Fibroblast of pulmonary artery (primary cell): ENCODE measurements at regions not wholly inside any gene's neighbourhood (a gene's known extent, or its start where the extent isn't known, plus 50 kb on each side); places are given as distances from the start of the nearest gene placed in this dataset.
A peak's percentile ranks its signal among the peaks of the same experiment; 100 is the strongest.
"Not testable (repeated sequence)": the region's sequence is repeated elsewhere in the genome, so short reads cannot be mapped to it uniquely, and the experiment has no call there.

ENCODE experiments used
- DNase-seq: peaks from one replicate; pipeline ENCODE4 v3.0.0-alpha.2; 2010; ENCODE audit warnings: low read depth
- H3K4me3 ChIP-seq: replicated peaks from 2 replicates; pipeline ENCODE4 v1.5.1; 2011; ENCODE audit warnings: low read depth, mild to moderate bottlenecking, control low read depth, low read length, moderate library complexity
- CTCF ChIP-seq: IDR thresholded peaks from 2 replicates; pipeline ENCODE4 v1.5.1; 2011; ENCODE audit warnings: mild to moderate bottlenecking, control low read depth, low read length, inconsistent platforms; ENCODE audit errors: missing control alignments

- H3K4me3 ChIP-seq, result no peak overlapping the region
- TF ChIP-seq CTCF, result no peak
- DNase-seq, result no peak
Observed at GRCh38 chr4:72895408-72895807, 174.1 kb downstream of the COX18 start.

GRCh38 chr4:72893354-72894066 lies 176.0 kb downstream of the COX18 start:
- no peak overlapping the region for H3K4me3 ChIP-seq
- TF ChIP-seq CTCF, result no peak

GRCh38 chr4:72888331-72888730 lies 181.2 kb downstream of the COX18 start:
- TF ChIP-seq CTCF, result no peak
- H3K4me3 ChIP-seq, result no peak overlapping the region
- DNase-seq, result no peak

More at GRCh38 chr4:72893354-72894066, 176.0 kb downstream of the COX18 start:
- DNase-seq, result no peak

- TF ChIP-seq CTCF, result no peak
- H3K4me3 ChIP-seq, result no peak overlapping the region
- DNase-seq, result no peak
Observed at GRCh38 chr4:72887152-72887551, 182.4 kb downstream of the COX18 start.

GRCh38 chr4:72886602-72887001 lies 182.9 kb downstream of the COX18 start:
- peak; percentile 33 for DNase-seq
- no peak overlapping the region for H3K4me3 ChIP-seq
- TF ChIP-seq CTCF, result peak; percentile 52

GRCh38 chr4:72884225-72884624 lies 185.3 kb downstream of the COX18 start:
- DNase-seq, H3K4me3 ChIP-seq: not testable (repeated sequence)

- TF ChIP-seq CTCF, result no peak
- DNase-seq, result no peak
- H3K4me3 ChIP-seq, result no peak overlapping the region
Observed at GRCh38 chr4:72876946-72877345, 192.6 kb downstream of the COX18 start.
